OCI-LY3 (cell line): ENCODE measurements at regions not wholly inside any gene's neighbourhood (a gene's known extent, or its start where the extent isn't known, plus 50 kb on each side); places are given as distances from the start of the nearest gene placed in this dataset.

Experiments used
- H2AFZ ChIP-seq: fragments of 200-600, 300-600 bp; shearing (Covaris generic); 2 replicates; pipeline ENCODE4 v1.6.0; 2014; ENCODE audit warnings: antibody characterized with exemption, low read depth, low read length
- H3K27ac ChIP-seq: fragments of 200-600, 300-600 bp; sonication (generic); 2 replicates; pipeline ENCODE4 v1.5.1; 2014; ENCODE audit warnings: mild to moderate bottlenecking, low read length, moderate library complexity, mixed read lengths
- H3K27me3 ChIP-seq: fragments of 200-600, 300-600 bp; sonication (generic); 2 replicates; pipeline ENCODE4 v1.6.1; 2014; ENCODE audit warnings: low read depth, low read length, mixed read lengths
- H3K36me3 ChIP-seq: fragments of 200-600, 300-600 bp; sonication (generic); replicated peaks from 2 replicates; pipeline ENCODE3; 2014; ENCODE audit warnings: low read depth, low read length, mixed read lengths
- H3K4me1 ChIP-seq: fragments of 300-600, 200-600 bp; sonication (generic); 2 replicates; pipeline ENCODE4 v1.6.1; 2014; ENCODE audit warnings: low read length, mixed read lengths
- H3K4me2 ChIP-seq: fragments of 200-600, 300-600 bp; sonication (generic); 2 replicates; pipeline ENCODE4 v1.6.1; 2014; ENCODE audit warnings: low read length, mixed read lengths
- H3K4me3 ChIP-seq: fragments of 300-600, 200-600 bp; sonication (generic); 2 replicates; pipeline ENCODE4 v1.5.1; 2014; ENCODE audit warnings: antibody characterized with exemption, mild to moderate bottlenecking, low read length, moderate library complexity
- H3K79me2 ChIP-seq: fragments of 300-600, 200-600 bp; shearing (Covaris generic); 2 replicates; pipeline ENCODE4 v1.6.1; 2014; ENCODE audit warnings: mild to moderate bottlenecking, low read length, mixed read lengths
- H3K9ac ChIP-seq: fragments of 300-600, 200-600 bp; shearing (Covaris generic); 2 replicates; pipeline ENCODE4 v1.6.0; 2014; ENCODE audit warnings: mild to moderate bottlenecking, low read length, moderate library complexity
- H3K9me3 ChIP-seq: fragments of 200-600, 300-600 bp; shearing (Covaris generic); 2 replicates; pipeline ENCODE4 v1.6.1; 2014; ENCODE audit warnings: low read length, mixed read lengths; ENCODE audit not compliant: insufficient read depth
- H4K20me1 ChIP-seq: fragments of 200-600, 300-600 bp; sonication (generic); 2 replicates; pipeline ENCODE4 v1.6.1; 2016; ENCODE audit warnings: low read length, mixed read lengths; ENCODE audit not compliant: insufficient read depth
- EZH2phosphoT487 ChIP-seq: fragments of 200-600 bp; shearing (Covaris generic); IDR thresholded peaks from 2 replicates; pipeline ENCODE4 v1.6.1; 2018; ENCODE audit warnings: antibody characterized with exemption, mixed run types, low read depth
- TF ChIP-seq, protein P1 (sequence below): fragments of 200-600, 300-600 bp; sonication (generic); IDR thresholded peaks from 2 replicates; pipeline ENCODE4 v1.5.1; 2014; ENCODE audit warnings: antibody characterized with exemption, low read length, low read depth

DNA sequence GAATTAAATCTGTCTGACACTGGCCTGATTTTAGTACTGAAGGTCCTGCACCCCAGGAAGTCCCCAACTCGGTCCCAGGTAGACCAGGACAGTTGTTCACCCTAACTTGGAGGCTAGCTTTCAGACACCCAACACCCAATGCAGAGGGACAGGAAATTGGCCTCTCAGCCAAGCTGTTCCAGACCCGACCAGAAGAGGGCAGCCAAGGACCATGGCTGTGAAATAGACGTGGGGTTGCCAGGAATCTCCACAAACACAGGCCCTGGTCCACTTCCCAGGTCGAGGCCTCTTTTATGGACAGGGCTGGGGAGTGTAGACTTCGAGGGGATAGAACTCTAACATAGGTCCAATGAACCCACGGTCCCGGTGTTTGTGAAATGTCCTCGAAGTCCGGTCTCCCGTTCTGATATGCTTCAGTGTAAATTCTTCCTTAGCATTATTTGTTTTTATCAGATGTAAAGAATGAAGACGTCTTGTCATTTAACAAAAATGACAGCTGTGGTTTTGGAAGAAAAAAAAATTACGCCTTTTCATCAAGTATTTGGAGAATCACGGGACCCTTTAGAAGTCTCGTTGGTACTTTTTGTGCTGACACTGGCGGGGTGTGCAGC lies 260.3 kb upstream of the ADAMTS16 start:
- Histone ChIP-seq H2AFZ (peak overlapping the region; percentile 16; the same call in 1 of the 2 replicates), H3K9ac (no peak overlapping the region), H3K36me3 (no peaks in the 10 kb centered on the region), H3K27ac (no peak overlapping the region), H3K4me3 (no peak overlapping the region), H3K27me3 (no peaks in the 10 kb centered on the region), H3K9me3 (no peaks in the 10 kb centered on the region), H3K4me2 (no peak overlapping the region), H3K4me1 (peaks cover 30% of the 10 kb centered on the region), H4K20me1 (no peaks in the 10 kb centered on the region), H3K79me2 (no peaks in the 10 kb centered on the region)
- TF ChIP-seq, protein P1, sequence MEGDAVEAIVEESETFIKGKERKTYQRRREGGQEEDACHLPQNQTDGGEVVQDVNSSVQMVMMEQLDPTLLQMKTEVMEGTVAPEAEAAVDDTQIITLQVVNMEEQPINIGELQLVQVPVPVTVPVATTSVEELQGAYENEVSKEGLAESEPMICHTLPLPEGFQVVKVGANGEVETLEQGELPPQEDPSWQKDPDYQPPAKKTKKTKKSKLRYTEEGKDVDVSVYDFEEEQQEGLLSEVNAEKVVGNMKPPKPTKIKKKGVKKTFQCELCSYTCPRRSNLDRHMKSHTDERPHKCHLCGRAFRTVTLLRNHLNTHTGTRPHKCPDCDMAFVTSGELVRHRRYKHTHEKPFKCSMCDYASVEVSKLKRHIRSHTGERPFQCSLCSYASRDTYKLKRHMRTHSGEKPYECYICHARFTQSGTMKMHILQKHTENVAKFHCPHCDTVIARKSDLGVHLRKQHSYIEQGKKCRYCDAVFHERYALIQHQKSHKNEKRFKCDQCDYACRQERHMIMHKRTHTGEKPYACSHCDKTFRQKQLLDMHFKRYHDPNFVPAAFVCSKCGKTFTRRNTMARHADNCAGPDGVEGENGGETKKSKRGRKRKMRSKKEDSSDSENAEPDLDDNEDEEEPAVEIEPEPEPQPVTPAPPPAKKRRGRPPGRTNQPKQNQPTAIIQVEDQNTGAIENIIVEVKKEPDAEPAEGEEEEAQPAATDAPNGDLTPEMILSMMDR, result peak; percentile 79
- TF ChIP-seq EZH2phosphoT487, result no peak

DNA sequence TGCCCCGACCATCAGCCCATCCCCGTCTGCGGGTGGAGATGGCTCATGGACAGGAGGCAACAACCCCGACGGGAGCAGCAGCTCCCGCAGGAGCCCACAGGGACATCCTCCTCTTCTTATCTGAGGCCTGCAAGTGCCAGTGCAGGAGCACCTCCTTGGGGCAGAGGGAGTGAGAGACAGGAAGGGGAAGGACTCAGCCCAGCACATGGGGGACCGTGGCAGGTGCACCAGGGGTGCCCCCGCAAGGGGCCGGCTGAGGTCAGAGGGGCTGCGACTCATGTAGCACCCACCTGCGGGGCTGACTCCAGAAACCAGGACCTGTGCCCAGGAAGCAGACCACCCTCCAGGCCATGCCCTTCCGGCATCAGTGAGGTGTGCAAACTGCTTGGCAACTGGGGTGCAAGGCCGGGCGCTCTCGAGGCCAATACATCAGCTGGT lies 259.8 kb upstream of the ADAMTS16 start:
- H3K79me2 ChIP-seq, result no peaks in the 10 kb centered on the region

DNA sequence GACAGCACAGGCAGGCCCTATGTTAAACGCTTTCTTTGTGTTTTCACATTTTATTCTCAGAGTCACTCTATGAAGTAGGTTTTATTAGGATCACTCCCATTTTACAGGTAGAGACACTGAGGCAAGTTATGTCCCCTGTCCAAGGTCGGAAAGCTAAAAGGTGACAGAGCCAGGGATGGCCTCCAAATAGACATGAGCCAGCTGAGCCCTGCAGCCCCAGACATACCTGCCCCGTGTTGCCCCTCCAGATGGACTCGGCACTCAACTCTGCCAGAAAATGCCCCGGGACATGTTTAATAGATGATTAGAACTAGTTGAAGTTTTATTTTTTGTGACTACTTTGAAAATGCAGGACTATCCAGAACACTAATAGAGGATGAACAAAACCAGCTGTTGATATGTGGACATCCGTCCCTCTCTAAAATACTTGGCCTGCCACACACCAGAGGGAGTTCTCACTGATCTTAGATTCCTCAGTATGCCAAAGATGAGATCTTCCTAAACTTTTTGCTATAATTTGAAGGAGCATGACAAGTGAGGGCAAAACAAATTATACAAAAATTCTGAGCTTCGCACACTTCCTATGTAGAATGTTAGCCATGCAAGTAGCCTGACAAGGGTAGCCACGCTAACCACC lies 258.6 kb upstream of the ADAMTS16 start:
- peaks cover 30% of the 10 kb centered on the region for H3K4me1 ChIP-seq
- H3K9me3 ChIP-seq, result no peaks in the 10 kb centered on the region
- H3K9ac ChIP-seq, result no peak overlapping the region
- no peak overlapping the region for H2AFZ ChIP-seq
- H3K36me3 ChIP-seq, result no peaks in the 10 kb centered on the region
- no peaks in the 10 kb centered on the region for H3K27me3 ChIP-seq
- H3K79me2 ChIP-seq, result no peaks in the 10 kb centered on the region
- H3K4me2 ChIP-seq, result no peak overlapping the region
- no peaks in the 10 kb centered on the region for H4K20me1 ChIP-seq
- no peak overlapping the region for H3K27ac ChIP-seq
- H3K4me3 ChIP-seq, result no peak overlapping the region
- TF ChIP-seq, protein P1, result no peak
- no peak for TF ChIP-seq EZH2phosphoT487

More for the DNA sequence above, 259.8 kb upstream of the ADAMTS16 start:
- no peak overlapping the region for H3K27ac ChIP-seq
- H3K4me1 ChIP-seq, result peaks cover 30% of the 10 kb centered on the region
- H4K20me1 ChIP-seq, result no peaks in the 10 kb centered on the region
- TF ChIP-seq, protein P1, result no peak
- no peak for TF ChIP-seq EZH2phosphoT487
- peak overlapping the region; percentile 16; the same call in 1 of the 2 replicates for H2AFZ ChIP-seq
- H3K9me3 ChIP-seq, result no peaks in the 10 kb centered on the region
- H3K36me3 ChIP-seq, result no peaks in the 10 kb centered on the region
- no peak overlapping the region for H3K4me3 ChIP-seq
- no peaks in the 10 kb centered on the region for H3K27me3 ChIP-seq
- H3K9ac ChIP-seq, result no peak overlapping the region
- H3K4me2 ChIP-seq, result no peak overlapping the region

DNA sequence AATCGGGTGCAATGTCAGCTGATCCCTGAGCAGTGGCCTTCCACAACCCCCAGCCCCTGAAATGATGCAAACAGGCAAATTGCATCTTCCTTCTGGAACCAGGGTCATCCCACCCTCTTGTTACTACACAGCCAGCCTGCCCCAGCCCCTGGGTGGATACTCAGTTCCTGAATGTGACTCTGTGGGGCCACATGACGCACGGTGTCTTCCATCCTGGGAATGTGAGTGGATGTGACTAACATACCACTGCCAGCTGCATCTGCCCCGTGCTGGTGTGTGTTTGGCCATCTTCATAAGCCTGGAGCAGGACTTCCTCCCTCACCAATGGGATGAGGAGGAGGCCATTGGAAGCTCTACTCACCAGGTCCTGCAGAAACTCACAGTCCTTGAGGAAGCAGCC lies 257.9 kb upstream of the ADAMTS16 start:
- Histone ChIP-seq H3K9me3 (no peaks in the 10 kb centered on the region), H3K79me2 (no peaks in the 10 kb centered on the region), H3K4me1 (peaks cover 30% of the 10 kb centered on the region), H3K9ac (no peak overlapping the region), H3K4me2 (no peak overlapping the region), H3K27ac (no peak overlapping the region), H3K4me3 (no peak overlapping the region), H4K20me1 (no peaks in the 10 kb centered on the region), H2AFZ (no peak overlapping the region), H3K27me3 (no peaks in the 10 kb centered on the region), H3K36me3 (no peaks in the 10 kb centered on the region)
- TF ChIP-seq, protein P1, result no peak
- no peak for TF ChIP-seq EZH2phosphoT487
